Neural cell (in vitro differentiated cells): ENCODE measurements at regions not wholly inside any gene's neighbourhood (a gene's known extent, or its start where the extent isn't known, plus 50 kb on each side); places are given as distances from the start of the nearest gene placed in this dataset.

Experiments
- H2AFZ ChIP-seq: fragments of 200-600, 300-800 bp; sonication (generic), shearing (Covaris generic); 2 replicates; pipeline ENCODE4 v1.6.0; 2014; ENCODE audit warnings: low read depth, mild to moderate bottlenecking, antibody characterized with exemption, low read length, moderate library complexity
- H3F3A ChIP-seq: fragments of 200-600 bp; shearing (Covaris generic); 2 replicates; pipeline ENCODE4 v1.6.1; 2016; ENCODE audit warnings: mild to moderate bottlenecking, moderate library complexity, mixed read lengths, antibody characterized with exemption, low read length; ENCODE audit not compliant: insufficient read depth, poor library complexity, severe bottlenecking
- H3K27ac ChIP-seq: fragments of 200-600, 300-800 bp; sonication (generic), shearing (Covaris generic); 2 replicates; pipeline ENCODE4 v1.5.1; 2014; ENCODE audit warnings: mild to moderate bottlenecking, low read length, moderate library complexity
- H3K27me3 ChIP-seq: fragments of 300-800, 200-600 bp; sonication (generic), shearing (Covaris generic); 2 replicates; pipeline ENCODE4 v1.6.0; 2014; ENCODE audit warnings: mild to moderate bottlenecking, low read depth, low read length, moderate library complexity; ENCODE audit not compliant: insufficient read depth
- H3K36me3 ChIP-seq: fragments of 300-800, 200-600 bp; sonication (generic), shearing (Covaris generic); 2 replicates; pipeline ENCODE4 v1.5.1; 2014; ENCODE audit warnings: mild to moderate bottlenecking, antibody characterized with exemption, low read length, moderate library complexity; ENCODE audit not compliant: insufficient read depth
- H3K4me2 ChIP-seq: fragments of 300-800, 200-600 bp; sonication (generic), shearing (Covaris generic); 2 replicates; pipeline ENCODE4 v1.6.0; 2014; ENCODE audit warnings: mild to moderate bottlenecking, low read length
- H3K4me3 ChIP-seq: fragments of 300-800, 200-600 bp; sonication (generic), shearing (Covaris generic); 2 replicates; pipeline ENCODE4 v1.5.1; 2014; ENCODE audit warnings: mild to moderate bottlenecking, low read length, moderate library complexity
- H3K79me2 ChIP-seq: fragments of 200-600 bp; shearing (Covaris generic); replicated peaks from 2 replicates; pipeline ENCODE4 v1.6.0; 2014; ENCODE audit warnings: mild to moderate bottlenecking, low read length, moderate library complexity; ENCODE audit not compliant: insufficient read depth
- H3K9ac ChIP-seq: fragments of 300-800, 200-600 bp; sonication (generic), shearing (Covaris generic); 2 replicates; pipeline ENCODE4 v1.6.1; 2016; ENCODE audit warnings: mild to moderate bottlenecking, low read length, mixed read lengths
- H3K9me2 ChIP-seq: fragments of 200-600 bp; shearing (Covaris generic); 2 replicates; pipeline ENCODE4 v1.6.1; 2016; ENCODE audit warnings: mild to moderate bottlenecking, low read length, mixed read lengths; ENCODE audit not compliant: insufficient read depth
- H3K9me3 ChIP-seq: fragments of 200-600, 300-800 bp; sonication (generic), shearing (Covaris generic); 2 replicates; pipeline ENCODE4 v1.6.1; 2016; ENCODE audit warnings: mild to moderate bottlenecking, mixed run types, low read length, moderate library complexity, mixed read lengths
- H4K20me1 ChIP-seq: fragments of 200-600 bp; shearing (Covaris generic); 2 replicates; pipeline ENCODE4 v1.6.1; 2016; ENCODE audit warnings: mild to moderate bottlenecking, mixed run types; ENCODE audit not compliant: insufficient read depth
- CTCF ChIP-seq: fragments of 450-650 bp; IDR thresholded peaks from 2 replicates; pipeline ENCODE4 v1.5.1; 2014; ENCODE audit warnings: antibody characterized with exemption, mild to moderate bottlenecking, moderate library complexity; ENCODE audit not compliant: poor library complexity, severe bottlenecking
- EP300 ChIP-seq: fragments of 450-650 bp; conservative IDR thresholded peaks from 2 replicates; pipeline ENCODE4 v1.6.1; 2014; ENCODE audit warnings: antibody characterized with exemption, mild to moderate bottlenecking, moderate library complexity; ENCODE audit not compliant: poor library complexity, severe bottlenecking
- EZH2 ChIP-seq: fragments of 200-600, 300-800 bp; shearing (Covaris generic), sonication (generic); IDR thresholded peaks from 2 replicates; pipeline ENCODE4 v1.6.1; 2014; ENCODE audit warnings: antibody characterized with exemption, low read length, borderline replicate concordance, mild to moderate bottlenecking; ENCODE audit not compliant: insufficient read depth, poor library complexity, severe bottlenecking
- MXI1 ChIP-seq: fragments of 450-650 bp; conservative IDR thresholded peaks from 2 replicates; pipeline ENCODE4 v1.6.1; 2014; ENCODE audit warnings: antibody characterized with exemption, mild to moderate bottlenecking; ENCODE audit not compliant: poor library complexity, severe bottlenecking
- POLR2AphosphoS5 ChIP-seq: IDR thresholded peaks from 2 replicates; pipeline ENCODE4 v1.6.1; 2012
- RAD21 ChIP-seq: fragments of 450-650 bp; conservative IDR thresholded peaks from 2 replicates; pipeline ENCODE4 v1.6.1; 2014; ENCODE audit warnings: antibody characterized with exemption, mild to moderate bottlenecking, moderate library complexity
- REST ChIP-seq: IDR thresholded peaks from 2 replicates; pipeline ENCODE4 v1.6.1; 2012; ENCODE audit warnings: borderline replicate concordance
- SMC3 ChIP-seq: fragments of 450-650 bp; conservative IDR thresholded peaks from 2 replicates; pipeline ENCODE4 v1.6.1; 2014; ENCODE audit warnings: antibody characterized with exemption, mild to moderate bottlenecking, moderate library complexity; ENCODE audit not compliant: poor library complexity
- TAF1 ChIP-seq: IDR thresholded peaks from 2 replicates; pipeline ENCODE4 v1.6.1; 2012; ENCODE audit warnings: low read depth

GRCh38 chr1:18536915-18537314, 56.2 kb downstream of the KLHDC7A start:
- Histone ChIP-seq H3K9ac (no peak overlapping the region), H2AFZ (no peak overlapping the region), H3K4me2 (no peak overlapping the region), H3K9me3 (no peaks in the 10 kb centered on the region), H3K4me3 (no peak overlapping the region), H3K9me2 (no peaks in the 10 kb centered on the region), H4K20me1 (no peaks in the 10 kb centered on the region), H3K27me3 (no peaks in the 10 kb centered on the region), H3K36me3 (no peaks in the 10 kb centered on the region), H3F3A (no peaks in the 10 kb centered on the region), H3K27ac (no peak overlapping the region), H3K79me2 (no peaks in the 10 kb centered on the region)
- no peak for TF ChIP-seq MXI1
- TF ChIP-seq TAF1 = no peak
- TF ChIP-seq CTCF = no peak
- no peak for TF ChIP-seq RAD21
- TF ChIP-seq REST = no peak
- no peak for TF ChIP-seq EZH2
- no peak for TF ChIP-seq SMC3
- TF ChIP-seq POLR2AphosphoS5 = no peak
- no peak for TF ChIP-seq EP300

GRCh38 chr1:18537386-18538306, 56.9 kb downstream of the KLHDC7A start:
- H2AFZ ChIP-seq = no peak overlapping the region
- H3F3A ChIP-seq = peaks cover 3% of the 10 kb centered on the region
- TF ChIP-seq EP300 = no peak
- TF ChIP-seq REST = no peak
- no peak for TF ChIP-seq EZH2
- TF ChIP-seq TAF1 = no peak
- no peak for TF ChIP-seq RAD21
- TF ChIP-seq POLR2AphosphoS5 = no peak
- TF ChIP-seq MXI1 = no peak
- H3K9me3 ChIP-seq = no peaks in the 10 kb centered on the region
- no peaks in the 10 kb centered on the region for H4K20me1 ChIP-seq
- H3K27ac ChIP-seq = no peak overlapping the region
- no peak overlapping the region for H3K4me2 ChIP-seq
- H3K4me3 ChIP-seq = no peak overlapping the region
- H3K36me3 ChIP-seq = no peaks in the 10 kb centered on the region
- H3K27me3 ChIP-seq = no peaks in the 10 kb centered on the region
- no peaks in the 10 kb centered on the region for H3K79me2 ChIP-seq
- no peaks in the 10 kb centered on the region for H3K9me2 ChIP-seq
- H3K9ac ChIP-seq = no peak overlapping the region
